ENCODE measurements at regions not wholly inside any gene's neighbourhood (a gene's known extent, or its start where the extent isn't known, plus 50 kb on each side); places are given as distances from the start of the nearest gene placed in this dataset.
"Not testable (repeated sequence)": the region's sequence is repeated elsewhere in the genome, so short reads cannot be mapped to it uniquely, and the experiment has no call there.

DNA sequence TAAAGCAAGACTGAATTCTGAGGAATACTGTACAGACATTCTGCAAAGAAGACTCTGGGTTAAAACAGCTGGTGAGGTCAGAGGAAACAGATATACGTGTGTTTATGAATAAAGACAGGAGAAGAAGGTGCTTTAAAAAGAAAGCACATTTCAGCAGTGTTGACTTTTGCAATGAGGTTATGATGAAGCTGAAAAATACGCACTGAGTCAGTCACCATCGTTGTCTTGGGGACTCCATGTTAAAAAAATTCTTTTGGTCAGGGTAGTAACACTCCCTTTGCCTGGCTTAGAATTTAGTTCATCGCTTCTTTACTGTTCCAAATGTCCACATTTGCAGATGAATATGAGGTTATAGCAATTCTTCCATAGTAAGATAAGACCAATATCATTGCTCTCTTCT is 1049.0 kb downstream of the TSN start:
- no peak for DNase-seq (ENCODE audit: insufficient read length, low spot score)
- FAIRE-seq: no peak

DNA sequence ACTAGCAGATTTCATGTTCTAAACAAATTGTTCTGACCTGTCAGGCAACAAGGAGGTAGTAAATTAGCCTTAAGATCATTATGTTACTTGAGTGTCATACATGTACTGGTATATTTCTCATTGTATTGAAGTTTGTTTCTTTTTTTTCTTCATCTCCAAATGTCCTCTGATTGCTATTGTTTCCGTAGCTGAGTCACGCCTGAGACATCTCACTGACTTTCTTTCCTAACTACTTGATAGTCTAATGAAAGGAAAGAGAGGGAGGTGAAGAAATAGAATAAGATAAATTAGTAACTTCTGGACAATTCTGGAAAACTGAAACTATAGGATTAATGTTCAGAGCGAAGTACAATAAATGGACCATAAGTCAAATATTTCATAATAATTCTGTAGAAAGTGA is 1049.9 kb downstream of the TSN start:
- FAIRE-seq (no peak), DNase-seq (ENCODE audit: insufficient read length, low spot score) (no peak)

DNA sequence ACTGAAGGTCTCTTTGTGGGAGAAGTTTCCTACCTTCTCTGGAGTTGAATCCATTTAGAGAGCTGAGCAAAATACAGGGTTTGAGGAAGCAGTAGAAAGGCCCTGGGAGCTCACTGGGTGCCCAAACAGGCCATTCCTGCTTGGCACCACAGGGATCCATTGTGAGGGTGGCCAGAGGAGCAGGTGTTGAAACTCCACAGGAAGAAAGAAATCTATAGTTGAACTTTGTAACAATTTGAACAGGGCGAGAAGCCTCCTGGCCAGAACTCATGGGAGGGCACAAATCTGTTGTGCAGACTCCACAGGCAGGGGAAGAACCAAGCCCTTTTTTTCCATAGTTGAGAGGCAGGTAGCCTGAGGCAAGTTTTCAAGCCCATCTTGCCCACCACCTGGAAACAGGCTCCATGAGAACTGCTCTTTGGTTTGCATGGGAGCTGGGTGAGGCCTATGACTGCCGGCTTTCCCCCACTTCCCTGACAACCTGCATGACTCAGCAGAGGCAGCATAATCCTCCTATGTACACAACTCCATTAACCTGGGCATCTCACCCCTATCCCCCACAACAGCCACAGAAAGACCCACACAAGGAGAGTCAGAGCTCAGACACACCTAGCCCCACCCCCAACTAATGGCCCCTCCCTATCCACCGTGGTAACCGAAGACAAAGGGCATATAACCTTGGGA is 1053.0 kb downstream of the TSN start:
- no peak for DNase-seq (ENCODE audit: insufficient read length, low spot score)
- no peak for FAIRE-seq

DNA sequence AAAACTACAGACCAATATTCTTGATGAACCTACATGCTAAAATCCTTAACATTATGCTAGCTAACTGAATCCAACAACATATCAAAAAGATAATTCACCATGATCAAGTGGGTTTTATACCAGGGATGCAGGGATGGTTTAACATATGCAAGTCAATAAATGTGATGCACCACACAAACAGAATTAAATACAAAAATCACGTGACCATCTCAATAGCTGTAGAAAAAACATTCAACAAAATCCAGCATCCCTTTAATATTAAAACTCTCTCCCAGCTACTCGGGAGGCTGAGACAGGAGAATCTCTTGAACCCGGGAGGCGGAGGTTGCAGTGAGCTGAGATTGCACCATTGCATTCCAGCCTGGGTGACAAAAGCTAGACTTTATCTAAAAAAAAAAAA is 1056.8 kb downstream of the TSN start:
- DNase-seq (ENCODE audit: insufficient read length, low spot score); FAIRE-seq: not testable (repeated sequence)

DNA sequence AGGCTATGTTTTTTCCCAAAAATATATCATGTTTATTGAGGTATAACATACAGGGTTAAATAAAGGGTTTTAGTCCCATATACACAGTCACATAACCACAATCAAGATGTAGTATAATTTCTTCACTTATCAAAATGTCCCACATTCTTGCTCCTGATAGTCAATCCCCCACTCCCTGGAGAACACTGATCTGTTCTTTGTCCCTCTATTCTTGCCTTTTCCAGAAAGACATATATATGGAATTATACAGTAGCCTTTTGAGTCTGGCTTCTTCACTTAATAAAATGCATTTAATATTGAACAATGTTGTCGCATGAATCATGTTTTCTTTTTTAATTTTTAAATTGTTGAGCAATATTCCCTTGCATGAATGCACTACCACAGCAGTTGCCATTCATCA is 1059.7 kb downstream of the TSN start:
- DNase-seq (ENCODE audit: insufficient read length, low spot score): no peak
- no peak for FAIRE-seq

DNA sequence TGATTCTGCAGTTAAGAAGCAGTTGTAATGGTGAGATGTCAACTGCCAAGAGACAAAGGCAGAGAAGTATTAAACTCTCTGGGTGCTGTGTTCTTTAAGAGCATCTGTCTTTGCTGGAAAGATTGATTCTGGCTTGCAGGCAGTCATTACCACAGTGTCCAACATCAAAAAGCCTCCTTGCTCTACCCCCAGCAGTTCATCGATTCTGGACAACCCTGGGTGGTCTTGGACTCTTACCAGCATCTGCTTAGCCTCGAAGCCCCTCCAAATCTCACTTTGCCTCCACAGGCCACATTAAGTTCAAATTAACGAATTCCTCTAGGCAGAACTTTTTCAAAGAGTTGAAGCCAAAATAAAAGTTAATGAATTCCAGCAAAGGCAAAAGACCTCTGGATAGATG is 1061.4 kb downstream of the TSN start:
- no peak for DNase-seq (ENCODE audit: insufficient read length, low spot score)
- FAIRE-seq: no peak

DNA sequence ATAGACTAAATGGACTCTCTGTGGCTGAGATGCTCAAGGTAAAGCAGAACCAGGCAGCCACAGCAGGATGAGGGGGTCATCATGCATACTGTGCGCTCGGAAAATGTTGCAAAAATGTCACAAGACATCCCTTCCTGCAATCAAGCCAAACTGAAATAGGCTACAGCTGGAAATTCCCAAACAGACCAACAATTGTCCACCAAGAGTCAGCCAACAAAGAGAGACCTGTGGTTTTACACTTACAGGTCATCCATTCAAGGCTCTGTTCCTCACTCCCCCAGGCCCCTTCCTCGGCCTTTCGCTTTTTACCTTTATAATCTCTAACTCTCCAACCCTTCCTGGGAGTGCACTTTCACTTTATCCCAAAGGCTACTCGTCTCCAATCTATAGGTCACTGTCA is 1066.9 kb downstream of the TSN start:
- FAIRE-seq (no peak), DNase-seq (ENCODE audit: insufficient read length, low spot score) (no peak)

DNA sequence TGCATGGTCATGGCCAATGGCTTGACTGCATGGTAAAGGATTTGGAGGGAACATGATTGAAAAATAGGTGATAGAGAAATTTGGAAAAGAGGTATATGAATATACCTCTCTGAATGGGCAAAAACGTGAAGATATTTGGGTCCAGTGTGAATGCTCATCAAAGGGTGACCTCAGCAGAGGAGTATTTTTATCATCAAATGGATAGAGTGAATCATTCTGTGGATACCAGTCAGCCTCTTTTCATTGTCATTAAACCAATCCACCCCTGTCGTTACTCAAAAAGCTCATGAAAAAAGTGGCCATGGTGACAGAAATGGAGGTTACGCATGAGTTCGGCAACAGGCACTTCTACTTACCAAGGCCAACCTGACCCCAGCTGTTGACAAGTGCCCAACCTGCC is 1074.7 kb downstream of the TSN start:
- FAIRE-seq: no peak
- DNase-seq (ENCODE audit: insufficient read length, low spot score): no peak

DNA sequence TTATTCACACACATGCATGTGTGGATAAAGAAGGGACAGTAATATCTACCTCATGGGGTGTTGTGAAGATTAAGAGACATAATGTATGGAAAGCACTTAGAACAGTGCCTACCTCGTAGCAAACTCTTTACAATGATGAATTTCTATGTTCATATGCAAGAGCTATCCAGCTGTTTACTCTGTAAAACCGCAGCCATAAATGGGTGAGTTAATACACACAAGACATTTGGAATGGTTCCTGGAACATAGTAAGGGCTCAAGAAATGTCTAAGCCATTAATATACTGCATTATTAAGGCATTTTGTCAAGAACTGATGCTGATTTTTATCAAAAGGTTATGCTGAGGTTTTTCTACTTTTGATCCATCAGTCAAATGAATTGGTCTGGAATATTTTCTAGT is 1076.2 kb downstream of the TSN start:
- no peak for FAIRE-seq
- DNase-seq (ENCODE audit: insufficient read length, low spot score): no peak

DNA sequence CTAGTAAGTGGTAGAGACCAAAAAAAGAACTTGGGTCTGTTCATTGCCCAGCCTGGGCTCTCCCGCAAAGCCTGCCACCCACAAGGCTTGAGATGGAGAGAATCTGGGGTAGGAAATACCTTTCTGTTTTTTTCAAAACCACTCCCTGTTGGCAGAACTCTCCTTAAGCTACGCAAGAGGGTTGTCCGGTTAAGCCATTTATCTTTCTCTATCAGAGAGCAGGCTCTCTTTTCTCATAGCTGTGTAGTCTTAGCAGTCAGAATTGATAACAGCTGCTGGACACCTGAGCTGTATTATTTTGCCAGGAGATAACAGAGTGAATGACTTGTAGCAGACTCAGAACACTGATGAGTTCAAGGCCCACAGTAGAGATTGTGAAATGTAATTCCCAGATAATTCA is 1088.1 kb downstream of the TSN start:
- FAIRE-seq (no peak), DNase-seq (ENCODE audit: insufficient read length, low spot score) (no peak)

DNA sequence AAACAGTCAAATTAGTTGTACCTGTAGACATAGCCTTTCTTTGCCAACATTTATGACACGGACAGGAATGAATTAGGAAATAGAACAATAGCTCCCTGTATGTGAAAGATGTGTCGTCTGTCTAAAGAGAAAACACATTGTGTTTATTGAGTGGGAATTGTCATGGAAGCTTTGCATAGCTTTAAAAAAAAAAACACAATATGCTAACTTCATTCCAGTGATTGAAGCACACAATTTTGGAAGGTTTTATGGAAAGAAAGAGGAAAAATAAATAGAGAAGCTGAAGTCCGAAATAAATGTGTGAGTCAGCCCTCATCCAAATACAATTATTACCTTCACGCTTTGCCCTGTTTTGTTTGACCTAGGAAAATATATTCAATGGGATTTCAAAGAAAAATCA is 1095.7 kb downstream of the TSN start:
- DNase-seq (ENCODE audit: insufficient read length, low spot score) (no peak), FAIRE-seq (no peak)

DNA sequence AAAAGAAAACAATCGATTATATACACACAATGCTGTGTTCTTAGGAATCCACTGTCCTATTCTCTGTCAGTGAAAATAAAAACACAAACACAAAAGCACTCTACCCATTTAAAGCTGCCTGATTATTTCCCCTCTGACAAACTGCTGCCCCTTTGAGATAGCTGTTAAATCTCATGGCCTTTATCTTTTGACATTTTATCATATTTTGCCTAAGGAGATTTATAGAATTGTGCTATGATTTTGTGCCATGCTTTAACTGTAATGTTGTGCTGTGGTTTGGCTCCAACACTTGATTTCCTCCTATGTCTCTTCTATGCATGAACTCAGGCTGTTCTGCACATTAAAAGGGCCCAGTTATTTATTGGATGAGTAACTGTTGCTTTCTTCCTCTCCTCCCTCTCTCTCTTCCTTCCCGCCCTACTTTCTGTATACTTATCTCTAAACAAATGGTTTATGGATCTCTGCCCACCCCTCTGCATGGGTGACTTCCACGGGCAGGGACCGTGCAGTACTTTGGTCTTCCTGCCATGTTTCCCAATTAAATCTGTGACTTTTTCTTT is 1096.6 kb downstream of the TSN start:
- FAIRE-seq (no peak), DNase-seq (ENCODE audit: insufficient read length, low spot score) (no peak)

DNA sequence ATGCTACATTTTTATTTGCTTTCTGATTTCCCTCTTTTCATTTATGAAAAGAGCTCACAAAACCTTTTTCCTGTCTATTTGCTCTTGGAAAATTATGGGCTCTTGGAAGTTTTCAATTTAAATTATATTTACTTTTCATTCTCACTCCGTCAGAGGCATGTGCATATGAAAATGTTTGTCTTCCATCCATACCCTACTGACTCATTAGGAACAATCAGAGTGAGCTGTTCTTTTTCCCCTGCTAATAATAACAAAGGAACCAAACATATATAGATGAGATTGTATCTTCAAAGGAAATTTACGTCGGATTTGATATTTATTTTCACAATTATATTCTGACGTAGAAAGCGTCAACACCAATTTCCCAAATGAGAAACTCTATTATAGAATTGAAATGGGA is 1101.2 kb downstream of the TSN start:
- FAIRE-seq (no peak), DNase-seq (ENCODE audit: insufficient read length, low spot score) (no peak)

DNA sequence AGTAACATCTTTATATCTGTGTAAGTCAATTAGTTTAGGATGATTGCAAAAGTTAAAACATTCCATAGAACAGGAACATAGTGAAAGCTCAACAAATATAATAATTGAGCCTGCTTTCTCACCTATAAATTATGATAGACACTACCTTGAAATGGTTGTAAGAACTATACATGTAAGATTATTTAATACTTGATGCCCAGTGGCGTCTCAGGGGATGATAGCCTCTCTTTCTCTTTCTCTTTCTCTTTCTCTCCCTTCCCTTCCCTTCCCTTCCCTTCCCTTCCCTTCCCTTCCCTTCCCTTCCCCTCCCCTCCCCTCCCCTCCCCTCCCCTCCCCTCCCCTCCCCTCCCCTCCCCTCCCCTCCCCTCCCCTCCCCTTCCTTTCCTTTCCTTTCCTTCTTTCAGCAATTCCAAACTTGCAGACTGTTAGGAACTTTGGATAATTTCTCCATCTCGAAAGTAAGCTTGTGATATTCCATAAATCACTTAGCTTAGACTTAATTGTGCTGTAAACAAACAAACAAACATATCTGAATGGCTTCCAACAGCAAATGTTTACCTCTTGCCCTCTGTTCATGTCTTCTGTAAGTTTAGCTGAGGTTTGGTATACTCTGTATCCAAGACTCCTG is 1102.7 kb downstream of the TSN start:
- FAIRE-seq: no peak

DNA sequence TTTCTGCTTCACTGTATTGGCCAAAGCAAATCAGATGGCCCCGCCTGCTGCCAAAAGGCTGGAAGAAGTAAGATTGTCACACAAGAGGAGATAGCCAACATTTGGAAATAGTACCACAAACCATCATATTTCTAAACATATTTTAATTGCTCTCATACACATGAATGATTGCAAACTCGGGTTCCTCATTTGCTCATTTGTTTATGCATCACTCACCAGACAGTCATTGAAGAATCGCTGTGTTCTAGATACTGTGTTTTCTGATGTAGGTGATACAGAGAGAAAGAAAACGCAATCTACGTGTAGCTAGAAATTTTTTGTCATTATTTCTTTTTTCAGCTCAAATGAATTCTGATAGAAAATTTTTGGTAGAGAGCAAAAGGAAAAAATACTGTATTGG is 1103.4 kb downstream of the TSN start:
- FAIRE-seq: no peak
- DNase-seq (ENCODE audit: insufficient read length, low spot score): no peak

More for the DNA sequence above, 1102.7 kb downstream of the TSN start:
- no peak for DNase-seq (ENCODE audit: insufficient read length, low spot score)

DNA sequence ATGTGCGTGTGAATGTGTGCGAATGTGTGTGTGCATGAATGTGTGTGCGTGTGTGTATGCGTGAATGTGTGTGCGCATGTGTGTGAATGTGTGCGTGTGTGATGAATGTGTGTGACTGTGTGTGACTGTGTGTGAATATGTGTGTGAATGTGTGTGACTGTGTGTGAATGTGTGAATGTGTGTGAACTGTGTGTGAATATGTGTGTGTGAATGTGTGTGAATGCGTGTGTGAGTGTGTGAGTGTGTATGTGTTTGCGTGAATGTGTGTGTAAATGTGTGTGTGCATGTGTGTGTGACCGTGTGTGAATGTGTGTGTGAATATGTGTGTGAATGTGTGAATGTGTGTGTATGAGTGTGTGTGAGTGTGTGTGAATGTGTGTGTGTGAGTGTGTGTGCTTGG is 1103.8 kb downstream of the TSN start:
- FAIRE-seq: peak; percentile 94
- no peak for DNase-seq (ENCODE audit: insufficient read length, low spot score)

DNA sequence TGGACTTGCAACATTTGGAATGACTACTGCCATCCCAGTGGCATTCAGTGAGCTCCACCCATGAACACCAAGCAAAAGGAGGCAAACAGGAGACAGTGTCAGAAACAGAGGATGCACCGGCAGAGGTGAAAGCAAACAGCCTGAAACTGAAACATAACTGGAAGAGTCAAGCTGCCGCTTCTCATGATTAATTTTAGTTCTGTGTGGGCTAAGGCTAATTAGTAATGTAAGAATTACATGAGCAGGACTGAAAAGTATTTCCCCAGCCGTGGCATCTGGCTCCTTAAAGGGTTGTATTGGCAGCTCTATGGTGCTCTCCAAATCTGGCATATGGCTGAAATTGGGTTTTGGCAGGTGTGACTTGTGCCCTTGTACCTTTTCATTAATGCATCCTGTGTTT is 1108.1 kb downstream of the TSN start:
- no peak for DNase-seq (ENCODE audit: insufficient read length, low spot score)
- no peak for FAIRE-seq

DNA sequence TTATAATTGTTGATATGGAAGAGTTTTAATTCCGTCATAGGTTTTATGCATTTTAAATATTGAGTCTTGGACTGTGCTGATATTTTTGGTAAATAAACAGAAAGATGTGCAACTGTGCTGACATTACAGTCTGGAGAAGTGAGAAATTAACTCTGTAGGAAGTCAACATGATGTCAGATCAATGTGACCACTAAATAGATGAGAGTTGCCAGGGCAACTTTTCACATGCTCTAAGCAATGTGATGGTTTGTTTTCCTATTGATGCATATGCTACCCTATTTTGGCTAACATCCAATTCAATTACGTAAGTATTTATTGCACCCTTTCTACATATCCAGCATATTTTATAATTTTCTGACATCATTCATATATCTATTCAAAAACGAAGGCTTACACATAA is 1109.3 kb downstream of the TSN start:
- no peak for DNase-seq (ENCODE audit: insufficient read length, low spot score)
- no peak for FAIRE-seq

DNA sequence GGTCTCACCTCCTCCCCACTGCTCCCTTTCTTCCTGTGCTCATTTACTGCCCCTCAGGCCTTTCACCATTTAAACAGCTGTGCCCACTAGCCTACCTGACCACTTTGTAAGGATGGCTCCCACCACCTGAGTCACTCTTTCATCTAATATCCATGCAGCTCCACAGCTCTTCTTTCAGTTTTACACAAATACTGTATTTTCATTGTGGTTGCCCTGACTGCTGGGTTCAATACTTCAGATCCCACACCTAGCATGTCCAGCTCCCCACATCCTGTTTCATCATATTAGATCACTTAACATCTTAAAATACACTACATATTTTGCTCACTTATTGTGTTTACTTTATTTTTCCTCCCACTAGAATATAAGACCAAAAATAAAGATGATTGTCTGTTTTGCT is 1110.6 kb downstream of the TSN start:
- FAIRE-seq (no peak), DNase-seq (ENCODE audit: insufficient read length, low spot score) (no peak)

DNA sequence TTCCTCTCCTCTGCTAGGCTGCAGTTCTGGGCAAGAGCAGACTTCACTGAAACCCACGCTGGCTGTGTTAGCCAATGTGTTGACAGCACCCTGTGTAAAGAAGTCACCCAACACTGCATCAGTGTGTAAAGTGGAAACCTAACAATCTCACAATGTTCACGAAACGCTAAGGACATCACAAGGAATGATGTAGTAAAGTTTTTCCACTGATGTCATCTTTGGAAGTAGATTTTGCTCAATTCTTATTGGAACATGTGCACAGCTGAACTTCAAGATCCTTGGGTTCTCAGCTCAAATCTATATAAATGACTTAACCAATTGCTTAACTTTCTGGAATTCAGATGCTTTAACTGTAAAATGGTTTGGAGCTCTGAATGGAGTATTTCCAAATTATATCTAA is 1112.5 kb downstream of the TSN start:
- DNase-seq (ENCODE audit: insufficient read length, low spot score): no peak
- FAIRE-seq: no peak

DNA sequence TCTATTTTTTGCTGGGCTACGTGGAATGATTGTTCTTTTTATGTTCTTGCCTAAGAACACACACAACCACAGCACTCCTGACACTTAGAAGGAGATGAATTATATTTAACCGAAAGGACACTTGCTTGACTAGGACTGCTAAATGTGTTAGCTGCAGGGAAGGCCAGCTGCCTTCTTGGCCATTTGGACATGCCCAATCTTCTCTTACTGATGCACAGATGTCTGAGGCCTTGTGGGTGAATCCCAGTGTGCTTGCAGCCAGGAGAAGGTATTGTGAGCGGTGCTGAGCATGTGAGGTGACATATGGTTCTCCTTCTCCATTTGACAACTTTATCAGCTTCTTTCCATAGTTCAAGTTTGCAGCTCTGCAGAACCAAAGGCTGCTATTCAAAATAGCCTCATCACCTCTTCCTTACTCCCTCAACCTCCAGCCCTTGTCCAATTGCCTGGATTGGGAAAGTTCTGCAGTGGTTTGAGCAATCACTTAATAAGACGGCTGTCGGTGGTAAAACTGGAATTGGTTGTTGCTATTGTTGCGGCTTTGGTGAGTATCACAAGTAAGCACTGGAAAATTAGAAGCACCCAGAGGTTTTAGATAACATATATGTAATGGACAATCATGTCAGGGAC is 1113.3 kb downstream of the TSN start:
- no peak for FAIRE-seq

DNA sequence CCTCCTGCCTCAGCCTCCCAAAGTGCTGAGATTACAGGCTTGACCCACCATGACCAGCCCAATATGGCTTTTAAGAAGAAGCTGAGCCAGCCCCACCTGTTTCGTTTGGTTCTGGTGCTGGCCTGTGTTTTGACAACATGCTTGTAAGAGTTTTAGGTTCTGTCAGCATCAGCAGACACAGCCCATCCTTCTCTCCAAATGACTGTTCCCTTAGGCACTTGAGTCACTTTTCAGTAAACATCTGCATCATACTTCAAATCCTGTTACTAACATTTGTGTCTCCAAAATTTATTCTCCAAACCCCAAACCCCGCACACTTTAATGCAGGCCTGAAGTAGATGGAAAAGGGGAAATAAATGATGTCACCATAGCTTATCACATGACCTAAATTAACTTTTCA is 1118.5 kb downstream of the TSN start:
- no peak for FAIRE-seq
- DNase-seq (ENCODE audit: insufficient read length, low spot score): no peak

More for the DNA sequence above, 1113.3 kb downstream of the TSN start:
- no peak for DNase-seq (ENCODE audit: insufficient read length, low spot score)
